CD4-positive, alpha-beta T cell treated with Interferon gamma for 1 hour (primary cell): ENCODE measurements at regions not wholly inside any gene's neighbourhood (a gene's known extent, or its start where the extent isn't known, plus 50 kb on each side); places are given as distances from the start of the nearest gene placed in this dataset.
"Not testable (repeated sequence)": the region's sequence is repeated elsewhere in the genome, so short reads cannot be mapped to it uniquely, and the experiment has no call there.

Experiments used
- DNase-seq: peaks from one replicate; pipeline ENCODE4 v3.0.0-alpha.2; 2020

DNA sequence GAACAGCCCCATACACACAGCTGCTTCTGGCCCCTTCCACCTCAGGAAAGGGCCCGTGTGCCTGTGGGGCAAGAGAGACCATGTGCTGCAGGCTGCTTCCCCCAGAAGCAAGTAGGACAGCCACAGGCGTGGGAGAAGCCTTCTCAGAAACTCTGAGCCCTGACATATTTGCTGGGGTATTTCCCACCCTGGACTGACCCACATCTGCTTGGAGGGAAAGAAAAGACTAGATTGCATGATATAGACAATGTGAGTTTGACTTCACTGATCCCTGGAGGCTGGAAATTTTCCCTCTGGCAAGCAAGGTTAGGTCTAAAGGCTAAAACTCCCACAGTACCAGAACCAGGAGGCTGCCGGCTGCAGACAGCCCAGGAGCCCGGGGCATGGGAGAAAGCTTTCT, 213.3 kb upstream of the SSTR4 start:
- no peak for DNase-seq

DNA sequence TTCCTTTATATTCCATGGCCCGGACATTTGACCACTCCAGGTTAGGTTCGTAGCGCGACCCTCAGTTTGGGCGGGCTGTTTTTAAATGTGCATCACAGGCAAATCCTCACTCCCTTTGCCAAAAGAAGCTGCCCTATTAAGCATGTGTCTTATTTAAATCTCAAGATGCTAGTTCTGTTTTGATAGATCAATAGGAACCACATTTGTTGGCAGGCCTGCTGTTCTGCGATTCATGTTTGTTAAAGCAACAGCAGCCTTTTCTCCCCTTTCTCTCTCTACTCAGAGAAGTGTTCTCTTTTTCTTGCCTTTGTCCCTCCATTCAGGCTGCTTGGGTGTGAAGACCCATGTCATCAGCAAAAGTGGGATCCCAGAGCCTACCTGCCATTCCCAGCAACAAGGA, 212.0 kb upstream of the SSTR4 start:
- no peak for DNase-seq

- no peak for DNase-seq
Observed at GRCh38 chr20:22824077-22824476, 211.0 kb upstream of the SSTR4 start.

GRCh38 chr20:22825076-22825475, 210.0 kb upstream of the SSTR4 start:
- DNase-seq, result no peak

GRCh38 chr20:22825546-22825945, 209.6 kb upstream of the SSTR4 start:
- DNase-seq, result no peak

GRCh38 chr20:22826306-22827230, 208.5 kb upstream of the SSTR4 start:
- DNase-seq, result no peak

- DNase-seq, result no peak
Observed at GRCh38 chr20:22827916-22828315, 207.2 kb upstream of the SSTR4 start.

- DNase-seq, result no peak
Observed at GRCh38 chr20:22829356-22829755, 205.8 kb upstream of the SSTR4 start.

DNA sequence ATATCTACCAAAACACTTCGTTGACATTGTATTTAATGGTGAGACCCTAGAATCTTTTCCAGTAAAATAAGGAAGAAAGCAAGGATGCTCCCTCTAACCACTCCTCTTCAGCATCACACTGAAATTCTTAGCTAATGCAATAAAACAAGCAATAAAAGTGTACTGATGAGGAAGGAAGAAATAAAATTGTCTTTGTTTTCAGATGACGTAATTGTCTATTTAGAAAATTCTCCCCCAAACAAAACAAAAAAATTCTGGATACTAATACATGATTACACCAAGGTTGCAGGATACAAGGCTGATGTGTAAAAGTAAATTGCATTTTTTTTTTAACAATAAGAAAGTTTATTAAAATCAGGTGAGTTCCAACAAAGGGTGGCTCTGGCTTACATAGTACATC, 205.0 kb upstream of the SSTR4 start:
- no peak for DNase-seq

DNA sequence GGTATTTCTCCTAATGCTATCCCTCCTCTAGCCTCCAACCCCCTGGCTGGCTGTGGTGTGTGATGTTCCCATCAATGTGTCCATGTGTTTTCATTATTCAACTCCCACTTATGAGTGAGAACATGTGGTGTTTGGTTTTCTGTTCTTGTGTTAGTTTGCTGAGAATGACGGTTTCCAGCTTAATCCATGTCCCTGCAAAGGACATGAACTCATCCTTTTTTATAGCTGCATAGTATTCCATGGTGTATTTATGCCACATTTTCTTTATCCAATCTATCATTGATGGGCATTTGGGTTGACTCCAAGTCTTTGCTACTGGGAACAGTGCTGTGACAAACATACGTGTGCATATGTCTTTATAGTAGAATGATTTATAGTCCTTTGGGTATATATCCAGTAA, 204.4 kb upstream of the SSTR4 start:
- not testable (repeated sequence) for DNase-seq

- DNase-seq, result no peak
Observed at GRCh38 chr20:22833851-22834250, 201.3 kb upstream of the SSTR4 start.

- DNase-seq, result no peak
Observed at GRCh38 chr20:22834651-22835256, 200.4 kb upstream of the SSTR4 start.

- no peak for DNase-seq
Observed at GRCh38 chr20:22836211-22836610, 198.9 kb upstream of the SSTR4 start.

DNA sequence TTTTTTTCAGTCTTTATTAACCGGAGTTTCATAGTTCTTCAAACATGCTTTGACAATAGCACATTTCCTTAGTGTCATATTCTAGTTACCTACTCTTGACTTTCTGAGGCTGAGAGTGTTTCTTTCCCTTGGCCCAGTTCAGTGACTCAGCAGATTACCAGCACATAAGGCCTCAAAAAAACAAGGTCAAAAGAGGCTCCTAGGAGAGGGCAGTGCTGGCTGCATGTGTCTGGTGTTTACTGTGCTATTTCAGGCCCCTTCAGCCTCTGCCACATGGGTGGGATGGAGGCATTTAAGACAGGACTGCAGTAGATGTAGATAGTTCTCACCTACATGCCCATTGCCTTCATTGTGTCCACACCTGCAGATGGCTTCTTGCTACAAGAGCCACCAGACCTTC, 198.2 kb upstream of the SSTR4 start:
- no peak for DNase-seq

- no peak for DNase-seq
Observed at GRCh38 chr20:22838001-22838400, 197.1 kb upstream of the SSTR4 start.

DNA sequence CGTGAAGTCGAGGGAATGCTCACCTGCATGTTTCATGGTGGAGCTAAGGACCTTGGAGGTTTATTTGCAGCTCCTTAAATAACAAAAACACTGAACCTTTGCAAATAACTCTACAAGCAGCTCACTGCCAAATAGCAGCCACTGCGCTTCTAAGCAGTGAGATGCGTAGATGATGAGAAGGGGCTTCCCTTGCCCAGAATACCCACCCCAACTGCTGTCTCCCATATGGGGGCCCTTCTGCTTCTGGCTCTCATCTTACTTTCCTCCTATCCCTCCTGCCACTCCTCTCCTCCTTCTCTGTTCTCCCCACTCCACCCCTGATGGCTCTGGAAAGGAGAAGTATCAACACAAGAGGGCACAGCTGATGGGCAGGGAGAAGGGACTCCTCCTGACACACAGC, 193.3 kb upstream of the SSTR4 start:
- DNase-seq, result no peak

DNA sequence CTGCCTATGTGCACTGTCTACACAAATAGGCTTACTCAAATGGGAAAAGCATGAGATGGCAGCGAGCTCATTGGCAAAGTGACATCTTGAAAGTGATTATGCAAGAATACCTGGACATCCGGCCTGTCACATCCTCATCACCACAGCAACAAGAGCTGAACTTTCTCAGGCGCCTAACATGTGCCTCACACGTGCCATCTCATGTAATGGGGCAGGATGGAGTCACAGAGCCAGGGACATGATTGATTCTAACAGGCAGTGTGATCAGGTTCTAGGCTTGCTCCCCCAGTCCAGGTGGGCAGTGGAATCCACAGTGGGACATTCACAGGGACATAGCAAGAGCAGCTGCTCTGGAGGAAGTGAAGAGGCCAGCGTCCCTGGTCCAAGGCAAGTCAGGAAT, 192.3 kb upstream of the SSTR4 start:
- DNase-seq, result no peak

DNA sequence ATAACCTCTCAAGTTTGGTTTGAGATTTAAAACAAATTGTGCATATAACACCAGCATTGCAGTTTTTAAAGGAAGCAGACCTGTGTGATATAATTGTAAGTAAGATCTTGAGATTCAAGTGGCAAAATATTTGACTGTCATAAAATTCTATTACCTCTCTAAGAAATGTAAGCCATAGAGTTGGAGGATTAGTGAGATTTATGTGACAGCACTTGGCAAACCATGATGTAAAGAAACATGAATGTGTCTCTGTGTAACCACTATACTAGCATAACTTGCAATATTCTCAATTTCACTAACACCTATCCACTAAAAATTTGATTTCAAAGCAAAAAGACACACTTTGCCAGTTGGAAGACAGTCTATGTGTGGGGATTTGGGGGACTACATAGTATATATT, 190.2 kb upstream of the SSTR4 start:
- DNase-seq, result no peak

- DNase-seq, result no peak
Observed at GRCh38 chr20:22846863-22847262, 188.2 kb upstream of the SSTR4 start.

GRCh38 chr20:22848364-22848763, 186.7 kb upstream of the SSTR4 start:
- DNase-seq, result no peak

DNA sequence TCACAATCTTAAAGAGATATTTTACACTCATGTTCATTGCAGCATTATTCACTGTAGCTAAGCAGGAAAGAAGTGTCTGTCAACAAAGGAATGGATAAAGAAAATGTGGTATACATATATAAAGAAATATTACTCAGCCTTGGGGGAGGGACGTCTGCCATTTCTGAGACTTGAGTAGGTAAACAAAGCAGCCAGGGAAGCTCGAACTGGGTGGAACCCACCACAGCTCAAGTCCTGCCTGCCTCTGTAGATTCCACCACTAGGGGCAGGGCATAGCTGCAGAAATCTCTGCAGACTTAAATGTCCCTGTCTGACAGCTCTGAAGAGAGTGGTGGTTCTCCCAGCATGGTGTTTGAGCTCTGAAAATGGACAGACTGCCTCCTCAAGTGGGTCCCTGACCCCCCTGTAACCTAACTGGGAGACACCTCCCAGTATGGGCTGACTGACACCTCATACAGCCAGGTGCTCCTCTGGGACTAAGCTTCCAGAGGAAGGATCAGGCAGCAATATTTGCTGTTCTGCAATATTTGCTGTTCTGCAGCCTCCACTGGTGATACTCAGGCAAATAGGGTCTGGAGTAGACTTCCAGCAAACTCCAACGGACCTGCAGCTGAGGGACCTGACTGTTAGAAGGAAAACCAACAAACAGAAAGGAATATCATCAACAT, 183.3 kb upstream of the SSTR4 start:
- DNase-seq, result peak; percentile 4

- no peak for DNase-seq
Observed at GRCh38 chr20:22861231-22861980, 173.7 kb upstream of the SSTR4 start.

GRCh38 chr20:22861990-22862389, 173.1 kb upstream of the SSTR4 start:
- DNase-seq, result no peak
